Cardiac fibroblast (primary cell): ENCODE measurements at regions not wholly inside any gene's neighbourhood (a gene's known extent, or its start where the extent isn't known, plus 50 kb on each side); places are given as distances from the start of the nearest gene placed in this dataset.
"Not testable (repeated sequence)": the region's sequence is repeated elsewhere in the genome, so short reads cannot be mapped to it uniquely, and the experiment has no call there.

Source experiments
- DNase-seq, 2 donors: peaks; one replicate each; pipeline versions ENCODE4 v3.0.0 to v3.0.0-alpha.2; 2010; ENCODE audit warnings: low read depth in 2 of 2
- H3K4me3 ChIP-seq, 2 donors: replicated peaks in 1 of 2; 1 replicate in 1 of 2; 2 replicates in 1 of 2; pipeline ENCODE4 v1.5.1; 2011; ENCODE audit warnings: low read depth in 2 of 2, low read length in 2 of 2, mild to moderate bottlenecking in 2 of 2, moderate library complexity in 1 of 2
- CTCF ChIP-seq: IDR thresholded peaks from one replicate; pipeline ENCODE4 v1.5.1; 2011; ENCODE audit warnings: low read depth, mild to moderate bottlenecking, low read length, inconsistent platforms

DNA sequence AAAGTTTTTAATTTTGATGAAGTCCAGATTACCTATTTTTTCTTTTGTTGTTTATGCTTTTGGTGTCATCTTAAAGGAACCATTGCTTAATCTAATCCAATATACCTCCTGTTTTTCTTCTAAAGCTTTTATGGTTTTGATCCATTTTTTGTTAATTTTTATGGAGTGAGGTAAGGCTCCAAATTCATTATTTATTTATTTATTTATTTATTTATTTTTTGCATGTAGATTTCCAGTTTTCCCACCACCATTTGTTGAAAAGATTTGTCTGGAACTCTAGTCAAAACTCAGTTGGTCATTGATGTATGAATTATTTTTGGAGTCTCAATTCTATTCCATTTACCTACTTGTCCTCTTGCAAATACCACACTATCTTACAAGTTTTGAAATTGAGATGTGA lies 99.4 kb upstream of the RBMS1 start:
- DNase-seq = no peak
- H3K4me3 ChIP-seq = no peak overlapping the region
- TF ChIP-seq CTCF = no peak

DNA sequence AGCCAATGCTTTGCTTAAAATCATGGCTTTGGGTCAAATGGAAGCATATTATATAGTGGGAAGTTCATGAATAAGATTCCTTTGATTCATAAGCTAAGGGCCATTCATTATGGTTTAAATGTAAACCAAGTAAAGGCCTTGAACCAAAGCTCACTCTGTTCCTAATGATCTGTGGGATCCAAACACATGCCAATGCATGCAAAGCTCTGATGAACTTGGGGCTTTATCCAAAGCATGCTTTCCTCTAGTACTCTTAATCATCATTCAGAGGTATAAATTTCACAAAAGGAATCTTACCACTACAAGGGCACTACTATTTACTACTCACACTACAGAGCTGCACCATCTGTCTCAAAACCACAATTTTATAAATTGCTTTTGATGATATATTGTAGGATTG lies 102.8 kb upstream of the RBMS1 start:
- no peak overlapping the region for H3K4me3 ChIP-seq
- no peak for TF ChIP-seq CTCF
- no peak for DNase-seq

DNA sequence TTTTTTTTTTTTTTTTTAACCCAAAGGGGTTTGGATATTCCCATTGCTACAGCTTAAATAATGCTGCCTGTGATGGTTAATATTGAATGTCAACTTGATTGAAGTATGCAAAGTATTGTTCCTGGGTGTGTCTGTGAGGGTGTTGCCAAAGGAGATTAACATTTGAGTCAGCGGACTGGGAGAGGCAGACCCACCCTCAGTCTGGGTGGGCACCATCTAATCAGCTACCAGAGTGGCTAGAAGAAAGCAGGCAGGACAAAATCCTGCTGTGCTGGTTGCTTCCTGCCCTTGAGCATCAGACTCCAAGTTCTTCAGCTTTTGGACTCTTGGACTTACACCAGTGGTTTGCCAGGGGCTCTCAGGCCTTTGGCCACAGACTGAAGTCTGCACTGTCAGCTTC lies 106.8 kb upstream of the RBMS1 start:
- not testable (repeated sequence) for DNase-seq, H3K4me3 ChIP-seq

DNA sequence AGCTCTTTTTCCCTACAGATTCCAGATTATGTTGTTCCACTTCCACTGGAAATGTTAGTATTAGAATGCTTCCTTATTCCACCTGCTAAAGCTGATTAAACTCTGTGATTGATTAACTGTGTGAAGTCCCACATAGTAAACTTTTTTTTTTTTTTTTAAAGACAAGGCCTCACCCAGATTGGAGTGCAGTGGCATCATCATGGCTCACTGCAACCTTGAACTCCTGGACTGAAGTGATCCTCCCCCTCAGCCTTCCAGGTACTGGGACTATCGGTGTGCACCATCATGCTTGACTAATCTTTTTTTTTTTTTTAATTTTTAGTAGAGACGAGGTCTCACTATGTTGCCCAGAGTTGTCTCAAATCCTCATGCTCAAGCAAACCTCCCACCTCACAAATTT lies 108.5 kb upstream of the RBMS1 start:
- TF ChIP-seq CTCF = no peak
- H3K4me3 ChIP-seq = no peak overlapping the region
- no peak for DNase-seq

- no peak for DNase-seq
- H3K4me3 ChIP-seq = no peak overlapping the region
- no peak for TF ChIP-seq CTCF
Measured at GRCh38 chr2:160603771-160604510, 110.3 kb upstream of the RBMS1 start.

DNA sequence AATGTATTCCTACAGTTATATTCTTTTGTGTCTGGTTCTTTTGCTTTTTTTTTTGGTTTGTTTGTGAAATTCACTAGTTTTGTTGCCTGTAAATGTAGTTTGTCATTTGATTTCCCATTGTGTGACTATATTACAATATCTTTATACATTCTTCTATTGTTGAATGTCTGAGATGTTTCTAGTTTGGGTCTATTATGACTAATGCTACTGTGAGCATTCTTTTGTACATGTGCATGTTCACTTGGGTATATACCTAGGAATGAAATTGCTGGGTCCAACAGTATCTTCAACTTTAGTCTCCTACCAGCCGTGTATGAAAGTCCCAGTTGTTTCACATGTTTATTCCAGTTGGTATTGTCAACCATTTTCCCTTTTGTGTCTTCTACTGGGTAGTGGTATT lies 112.7 kb upstream of the RBMS1 start:
- DNase-seq = peak in 1 of 2 donors; percentile 65
- TF ChIP-seq CTCF = no peak
- no peak overlapping the region for H3K4me3 ChIP-seq

GRCh38 chr2:160608599-160608998 lies 115.0 kb upstream of the RBMS1 start:
- no peak overlapping the region for H3K4me3 ChIP-seq
- DNase-seq = no peak
- TF ChIP-seq CTCF = no peak
